ENCODE measurements at regions not wholly inside any gene's neighbourhood (a gene's known extent, or its start where the extent isn't known, plus 50 kb on each side); places are given as distances from the start of the nearest gene placed in this dataset.

- TF ChIP-seq POLR2AphosphoS5 (IDR thresholded peaks at IDR 0.05): no peak
- TF ChIP-seq CTCF (IDR thresholded peaks at IDR 0.05): no peak
- no peak for TF ChIP-seq EP300 (IDR thresholded peaks at IDR 0.05)
- TF ChIP-seq POLR2A (IDR thresholded peaks at IDR 0.05): no peak
Observed at GRCh38 chr17:12546983-12547382, 118.7 kb upstream of the MYOCD start.
